ENCODE measurements at regions not wholly inside any gene's neighbourhood (a gene's known extent, or its start where the extent isn't known, plus 50 kb on each side); places are given as distances from the start of the nearest gene placed in this dataset.

DNA sequence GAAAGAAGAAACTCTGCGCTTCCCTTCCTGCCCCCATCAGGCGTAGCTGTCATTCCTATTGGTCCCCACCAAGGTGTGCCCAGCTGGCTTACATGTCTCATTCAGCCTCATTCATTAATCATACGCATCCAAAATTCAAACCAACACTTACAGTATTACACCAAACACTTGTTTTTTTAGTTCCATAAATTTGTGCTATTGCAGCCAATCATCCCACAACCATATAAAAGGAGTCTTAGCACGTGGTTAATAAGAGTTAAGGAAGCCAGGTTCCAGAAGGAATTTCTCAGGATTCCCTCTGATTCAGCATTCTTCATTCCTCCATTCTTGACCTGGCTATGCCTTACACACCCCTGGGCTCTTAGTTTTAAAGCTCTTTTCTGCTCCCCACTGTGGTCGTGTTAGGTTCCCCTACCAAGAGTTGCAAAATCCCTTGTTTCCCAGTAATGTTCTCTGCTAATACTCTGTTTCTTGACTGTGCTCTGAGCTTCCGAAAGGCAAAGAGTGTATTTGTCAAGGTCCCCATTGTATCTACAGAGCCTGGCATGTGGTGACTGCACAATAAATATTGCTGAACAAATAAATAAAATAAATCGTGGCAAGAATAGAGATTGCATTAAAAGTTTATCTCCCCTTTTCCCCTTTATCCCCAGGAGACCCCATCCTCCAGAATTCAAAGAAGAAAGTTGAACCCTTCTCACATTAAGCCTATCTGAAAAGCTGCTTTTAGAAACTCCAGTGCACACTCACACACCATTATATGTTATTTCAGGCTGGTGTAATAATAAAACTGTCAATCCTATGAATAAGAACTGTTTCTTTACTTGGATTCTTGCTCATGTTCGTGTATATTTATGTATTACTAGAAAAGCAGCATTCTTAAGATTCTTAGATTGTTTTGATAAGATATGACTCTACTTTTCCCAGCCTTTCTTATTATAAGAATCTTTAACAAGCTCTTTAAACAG, 514.4 kb downstream of the INHBA start:
- TF ChIP-seq, protein P1, sequence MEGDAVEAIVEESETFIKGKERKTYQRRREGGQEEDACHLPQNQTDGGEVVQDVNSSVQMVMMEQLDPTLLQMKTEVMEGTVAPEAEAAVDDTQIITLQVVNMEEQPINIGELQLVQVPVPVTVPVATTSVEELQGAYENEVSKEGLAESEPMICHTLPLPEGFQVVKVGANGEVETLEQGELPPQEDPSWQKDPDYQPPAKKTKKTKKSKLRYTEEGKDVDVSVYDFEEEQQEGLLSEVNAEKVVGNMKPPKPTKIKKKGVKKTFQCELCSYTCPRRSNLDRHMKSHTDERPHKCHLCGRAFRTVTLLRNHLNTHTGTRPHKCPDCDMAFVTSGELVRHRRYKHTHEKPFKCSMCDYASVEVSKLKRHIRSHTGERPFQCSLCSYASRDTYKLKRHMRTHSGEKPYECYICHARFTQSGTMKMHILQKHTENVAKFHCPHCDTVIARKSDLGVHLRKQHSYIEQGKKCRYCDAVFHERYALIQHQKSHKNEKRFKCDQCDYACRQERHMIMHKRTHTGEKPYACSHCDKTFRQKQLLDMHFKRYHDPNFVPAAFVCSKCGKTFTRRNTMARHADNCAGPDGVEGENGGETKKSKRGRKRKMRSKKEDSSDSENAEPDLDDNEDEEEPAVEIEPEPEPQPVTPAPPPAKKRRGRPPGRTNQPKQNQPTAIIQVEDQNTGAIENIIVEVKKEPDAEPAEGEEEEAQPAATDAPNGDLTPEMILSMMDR (IDR thresholded peaks at IDR 0.05 in 8 of 11, conservative IDR thresholded peaks at IDR 0.05 in 3 of 11) = no peak
- TF ChIP-seq POLR2A (IDR thresholded peaks at IDR 0.05) = no peak
- TF ChIP-seq POLR2AphosphoS5 (IDR thresholded peaks at IDR 0.05) = no peak
